IMR-90 (cell line): ENCODE measurements at regions not wholly inside any gene's neighbourhood (a gene's known extent, or its start where the extent isn't known, plus 50 kb on each side); places are given as distances from the start of the nearest gene placed in this dataset.

ENCODE experiments used
- ATAC-seq: fragments of 200-7000 bp; cut with Tn5 transposase; 2 replicates; pipeline ENCODE4 v1.9.1; 2020; ENCODE audit warnings: low read depth, mild to moderate bottlenecking, moderate library complexity
- BruUV-seq: library from RNA; stranded (reverse); fragments of 400-500 nt; replicated peaks from 2 replicates; lab custom pipeline; 2021; lab: Mats Ljungman, UMichigan
- CTCF ChIA-PET: fragments of 300-600 bp; formaldehyde crosslinking; extraction: SDS; loops from one replicate; lab custom pipeline; 2021; ENCODE audit warnings: antibody characterized with exemption; lab: Yijun Ruan, JAX
- POLR2A ChIA-PET: fragments of 300-600 bp; sonication (Branson Sonifier 250); formaldehyde crosslinking; loops from one replicate; lab custom pipeline; 2022; ENCODE audit warnings: antibody characterized with exemption; ENCODE audit not compliant: unreplicated experiment; lab: Charles Lee
- DNase-seq: peaks from one replicate; pipeline ENCODE4 v3.0.0; 2013
- H2AFZ ChIP-seq: replicated peaks from 2 replicates; pipeline ENCODE3; 2013; ENCODE audit warnings: low read length, mild to moderate bottlenecking; ENCODE audit not compliant: poor library complexity
- H2AK5ac ChIP-seq: 2 replicates; pipeline ENCODE4 v1.6.1; 2013; ENCODE audit warnings: low read depth, low read length, inconsistent platforms
- H2AK9ac ChIP-seq: replicated peaks from 2 replicates; pipeline ENCODE3; 2013; ENCODE audit warnings: mild to moderate bottlenecking, low read depth, low read length, moderate library complexity; ENCODE audit not compliant: poor library complexity
- H2BK120ac ChIP-seq: 2 replicates; pipeline ENCODE4 v1.6.1; 2013; ENCODE audit warnings: low read depth, low read length, inconsistent platforms
- H2BK15ac ChIP-seq: 3 replicates; pipeline ENCODE4 v1.6.1; 2013; ENCODE audit warnings: low read depth, low read length, inconsistent platforms
- H2BK20ac ChIP-seq: 2 replicates; pipeline ENCODE4 v1.6.1; 2013; ENCODE audit warnings: low read depth, mild to moderate bottlenecking, inconsistent platforms, low read length, moderate library complexity
- H2BK5ac ChIP-seq: 2 replicates; pipeline ENCODE4 v1.6.1; 2013; ENCODE audit warnings: mild to moderate bottlenecking, low read depth, low read length, inconsistent platforms; ENCODE audit not compliant: poor library complexity, severe bottlenecking
- H3K14ac ChIP-seq: replicated peaks from 2 replicates; pipeline ENCODE4 v1.6.1; 2013; ENCODE audit warnings: low read depth, low read length, inconsistent platforms
- H3K18ac ChIP-seq: 2 replicates; pipeline ENCODE4 v1.6.1; 2013; ENCODE audit warnings: low read depth, low read length, control low read depth
- H3K23ac ChIP-seq: 2 replicates; pipeline ENCODE4 v1.6.1; 2013; ENCODE audit warnings: low read depth, low read length, inconsistent platforms
- H3K27ac ChIP-seq: 2 replicates; pipeline ENCODE4 v1.5.1; 2013; ENCODE audit warnings: mild to moderate bottlenecking, control low read depth, low read length; ENCODE audit not compliant: insufficient read depth
- H3K27me3 ChIP-seq: 2 replicates; pipeline ENCODE4 v1.6.1; 2013; ENCODE audit warnings: low read length; ENCODE audit not compliant: control insufficient read depth, insufficient read depth
- H3K36me3 ChIP-seq: 2 replicates; pipeline ENCODE4 v1.6.1; 2013; ENCODE audit warnings: low read length, mixed read lengths; ENCODE audit not compliant: control insufficient read depth, insufficient read depth
- H3K4ac ChIP-seq: 2 replicates; pipeline ENCODE4 v1.6.1; 2013; ENCODE audit warnings: low read depth, low read length, inconsistent platforms
- H3K4me1 ChIP-seq: 2 replicates; pipeline ENCODE4 v1.6.1; 2013; ENCODE audit warnings: low read length, mixed read lengths; ENCODE audit not compliant: control insufficient read depth, insufficient read depth
- H3K4me2 ChIP-seq: 2 replicates; pipeline ENCODE4 v1.6.1; 2013; ENCODE audit warnings: low read depth, mild to moderate bottlenecking, control low read depth, low read length, moderate library complexity
- H3K4me3 ChIP-seq: 2 replicates; pipeline ENCODE4 v1.5.1; 2013; ENCODE audit warnings: low read depth, mild to moderate bottlenecking, control low read depth, low read length, moderate library complexity; ENCODE audit not compliant: insufficient read depth
- H3K56ac ChIP-seq: 2 replicates; pipeline ENCODE4 v1.6.1; 2013; ENCODE audit warnings: low read length, inconsistent platforms; ENCODE audit not compliant: insufficient read depth; ENCODE audit errors: extremely low read depth
- H3K79me1 ChIP-seq, 2 experiments: 2 replicates each; pipeline ENCODE4 v1.6.1; 2013; ENCODE audit warnings: low read length in 2 of 2, inconsistent platforms in 1 of 2, low read depth in 1 of 2
- H3K9ac ChIP-seq: 2 replicates; pipeline ENCODE4 v1.6.1; 2013; ENCODE audit warnings: low read depth, low read length, control low read depth
- H3K9me1 ChIP-seq: 2 replicates; pipeline ENCODE4 v1.6.1; 2013; ENCODE audit warnings: low read length, inconsistent platforms; ENCODE audit not compliant: insufficient read depth
- H3K9me3 ChIP-seq: 2 replicates; pipeline ENCODE4 v1.6.1; 2013; ENCODE audit warnings: low read length; ENCODE audit not compliant: control insufficient read depth, insufficient read depth
- H4K20me1 ChIP-seq: 2 replicates; pipeline ENCODE4 v1.6.1; 2013; ENCODE audit warnings: low read length, inconsistent platforms; ENCODE audit not compliant: insufficient read depth
- H4K5ac ChIP-seq: 2 replicates; pipeline ENCODE4 v1.6.1; 2013; ENCODE audit warnings: mild to moderate bottlenecking, low read depth, low read length, control low read depth
- H4K8ac ChIP-seq, 2 experiments: 2 replicates each; pipeline ENCODE4 v1.6.1; 2013; ENCODE audit warnings: low read depth in 2 of 2, low read length in 2 of 2, control low read depth in 1 of 2, inconsistent platforms in 1 of 2
- H4K91ac ChIP-seq: 2 replicates; pipeline ENCODE4 v1.6.1; 2013; ENCODE audit warnings: low read depth, low read length, inconsistent platforms; ENCODE audit not compliant: insufficient read depth
- BHLHE40 ChIP-seq: fragments of 150-350 bp; IDR thresholded peaks from 2 replicates; pipeline ENCODE4 v1.6.1; 2016; ENCODE audit warnings: mild to moderate bottlenecking, low read depth, low read length
- CEBPB ChIP-seq: IDR thresholded peaks from 2 replicates; pipeline ENCODE4 v1.6.1; 2012; ENCODE audit warnings: low read depth, low read length, improper control_type of control experiment
- CHD1 ChIP-seq: IDR thresholded peaks from 2 replicates; pipeline ENCODE4 v1.6.1; 2012; ENCODE audit warnings: low read depth, low read length, improper control_type of control experiment
- CTCF ChIP-seq: conservative IDR thresholded peaks from 2 replicates; pipeline ENCODE4 v1.5.1; 2012; ENCODE audit warnings: mild to moderate bottlenecking, low read depth, low read length, improper control_type of control experiment
- FOS ChIP-seq: fragments of 150-350 bp; IDR thresholded peaks from 2 replicates; pipeline ENCODE4 v1.6.1; 2016; ENCODE audit warnings: low read depth, low read length
- MAFK ChIP-seq: IDR thresholded peaks from 2 replicates; pipeline ENCODE4 v1.6.1; 2012; ENCODE audit warnings: low read depth, low read length, improper control_type of control experiment
- MAZ ChIP-seq: IDR thresholded peaks from 2 replicates; pipeline ENCODE4 v1.6.1; 2012; ENCODE audit warnings: low read depth, mild to moderate bottlenecking, low read length, improper control_type of control experiment, moderate library complexity, borderline replicate concordance
- MXI1 ChIP-seq: IDR thresholded peaks from 2 replicates; pipeline ENCODE4 v1.6.1; 2012; ENCODE audit warnings: low read depth, mild to moderate bottlenecking, low read length, moderate library complexity, borderline replicate concordance
- NFE2L2 ChIP-seq: fragments of 150-350 bp; IDR thresholded peaks from 2 replicates; pipeline ENCODE4 v1.6.1; 2016; ENCODE audit warnings: low read depth, mild to moderate bottlenecking, low read length
- POLR2A ChIP-seq: IDR thresholded peaks from 2 replicates; pipeline ENCODE4 v1.6.1; 2012; ENCODE audit warnings: mild to moderate bottlenecking, low read depth, low read length
- RAD21 ChIP-seq: IDR thresholded peaks from 2 replicates; pipeline ENCODE4 v1.6.1; 2012; ENCODE audit warnings: low read length, improper control_type of control experiment
- RCOR1 ChIP-seq: IDR thresholded peaks from 2 replicates; pipeline ENCODE4 v1.6.1; 2012; ENCODE audit warnings: mild to moderate bottlenecking, low read length, improper control_type of control experiment; ENCODE audit not compliant: insufficient replicate concordance
- RFX5 ChIP-seq: IDR thresholded peaks from 2 replicates; pipeline ENCODE4 v1.8.0; 2012; ENCODE audit warnings: low read depth, mild to moderate bottlenecking, low read length, moderate library complexity
- SMC3 ChIP-seq: fragments of 150-350 bp; IDR thresholded peaks from 2 replicates; pipeline ENCODE4 v1.6.1; 2016; ENCODE audit warnings: low read depth, mild to moderate bottlenecking, antibody characterized with exemption, low read length, moderate library complexity
- WGBS, 2 experiments: methylation state at CpG; one replicate each; pipeline versions ENCODE4 v1.1.5 to v1.1.7; 2013; ENCODE audit warnings: missing lambda C conversion rate in 2 of 2; ENCODE audit not compliant: insufficient read length in 1 of 2; ENCODE audit errors: extremely low coverage in 2 of 2; 5-methylcytosine and 5-hydroxymethylcytosine counted together
- dilution Hi-C: fragments of 300-500 bp; cut with HindIII; formaldehyde crosslinking; loops from one replicate; pipeline ENCODE4 v1.14.3; 2018; ENCODE audit warnings: low sequenced_read_pairs; ENCODE audit not compliant: unreplicated experiment
- in situ Hi-C: fragments of 300-500 bp; cut with MboI; formaldehyde crosslinking; loops from 3 replicates; pipeline ENCODE4 v1.14.3; 2019; ENCODE audit warnings: low sequenced_read_pairs, inconsistent platforms, mixed read lengths
- intact Hi-C: fragments of 100-400 bp; cut with micrococcal nuclease; formaldehyde crosslinking; loops from 2 replicates; pipeline ENCODE4 v1.10.0; 2022
- TF ChIP-seq, protein P1 (sequence below): fragments of 150-350 bp; IDR thresholded peaks from 2 replicates; pipeline ENCODE4 v1.6.1; 2016; ENCODE audit warnings: low read depth, mild to moderate bottlenecking, low read length, moderate library complexity, borderline replicate concordance
- TF ChIP-seq, protein P2 (sequence below): fragments of 150-350 bp; IDR thresholded peaks from 2 replicates; pipeline ENCODE4 v1.6.1; 2017; ENCODE audit warnings: mild to moderate bottlenecking, antibody characterized with exemption, low read length, low read depth

GRCh38 chr1:58345215-58346035 lies 201.1 kb downstream of the OMA1 start:
- 20% methylated on average over 1 of the region's 5 CpGs; no CpG with 5 or more reads in 1 of the 2 experiments for WGBS, 2 experiments
- ATAC-seq (no peak), DNase-seq (no peak)
- Histone ChIP-seq H4K91ac (no peak overlapping the region), H3K79me1 (no peaks in the 10 kb centered on the region), H3K36me3 (no peaks in the 10 kb centered on the region), H4K5ac (no peak overlapping the region), H3K4ac (no peak overlapping the region), H2BK15ac (no peak overlapping the region), H3K9ac (no peak overlapping the region), H3K4me2 (no peak overlapping the region), H4K20me1 (no peaks in the 10 kb centered on the region), H3K18ac (no peak overlapping the region), H4K8ac (no peak overlapping the region), H2AK9ac (no peak overlapping the region), H3K23ac (no peak overlapping the region), H3K14ac (no peak overlapping the region), H3K9me3 (no peaks in the 10 kb centered on the region), H2BK120ac (no peak overlapping the region), H3K27ac (no peak overlapping the region), H3K9me1 (no peaks in the 10 kb centered on the region), H2BK5ac (no peak overlapping the region), H2AFZ (no peak overlapping the region), H3K4me1 (no peaks in the 10 kb centered on the region), H2BK20ac (no peak overlapping the region), H3K4me3 (no peak overlapping the region), H3K27me3 (no peaks in the 10 kb centered on the region), H2AK5ac (no peak overlapping the region), H3K56ac (no peak overlapping the region)
- intact Hi-C loops (no loop called here), dilution Hi-C loops (no loop called here), in situ Hi-C loops (no loop called here)
- TF ChIP-seq CHD1 = no peak
- no peak for TF ChIP-seq CEBPB
- no peak for TF ChIP-seq POLR2A
- no peak for TF ChIP-seq FOS
- TF ChIP-seq MAFK = no peak
- no peak for TF ChIP-seq SMC3
- no peak for TF ChIP-seq MAZ
- no peak for TF ChIP-seq NFE2L2
- TF ChIP-seq CTCF = no peak
- TF ChIP-seq RFX5 = no peak
- no peak for TF ChIP-seq MXI1
- no peak for TF ChIP-seq RAD21
- TF ChIP-seq RCOR1 = no peak
- TF ChIP-seq, protein P1, sequence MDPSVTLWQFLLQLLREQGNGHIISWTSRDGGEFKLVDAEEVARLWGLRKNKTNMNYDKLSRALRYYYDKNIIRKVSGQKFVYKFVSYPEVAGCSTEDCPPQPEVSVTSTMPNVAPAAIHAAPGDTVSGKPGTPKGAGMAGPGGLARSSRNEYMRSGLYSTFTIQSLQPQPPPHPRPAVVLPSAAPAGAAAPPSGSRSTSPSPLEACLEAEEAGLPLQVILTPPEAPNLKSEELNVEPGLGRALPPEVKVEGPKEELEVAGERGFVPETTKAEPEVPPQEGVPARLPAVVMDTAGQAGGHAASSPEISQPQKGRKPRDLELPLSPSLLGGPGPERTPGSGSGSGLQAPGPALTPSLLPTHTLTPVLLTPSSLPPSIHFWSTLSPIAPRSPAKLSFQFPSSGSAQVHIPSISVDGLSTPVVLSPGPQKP = no peak
- no peak for TF ChIP-seq BHLHE40
- TF ChIP-seq, protein P2, sequence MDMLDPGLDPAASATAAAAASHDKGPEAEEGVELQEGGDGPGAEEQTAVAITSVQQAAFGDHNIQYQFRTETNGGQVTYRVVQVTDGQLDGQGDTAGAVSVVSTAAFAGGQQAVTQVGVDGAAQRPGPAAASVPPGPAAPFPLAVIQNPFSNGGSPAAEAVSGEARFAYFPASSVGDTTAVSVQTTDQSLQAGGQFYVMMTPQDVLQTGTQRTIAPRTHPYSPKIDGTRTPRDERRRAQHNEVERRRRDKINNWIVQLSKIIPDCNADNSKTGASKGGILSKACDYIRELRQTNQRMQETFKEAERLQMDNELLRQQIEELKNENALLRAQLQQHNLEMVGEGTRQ = no peak
- POLR2A ChIA-PET = no interaction called here
- BruUV-seq = no TSS peak
- CTCF ChIA-PET = no interaction called here
